ENCODE measurements at regions not wholly inside any gene's neighbourhood (a gene's known extent, or its start where the extent isn't known, plus 50 kb on each side); places are given as distances from the start of the nearest gene placed in this dataset.

DNA sequence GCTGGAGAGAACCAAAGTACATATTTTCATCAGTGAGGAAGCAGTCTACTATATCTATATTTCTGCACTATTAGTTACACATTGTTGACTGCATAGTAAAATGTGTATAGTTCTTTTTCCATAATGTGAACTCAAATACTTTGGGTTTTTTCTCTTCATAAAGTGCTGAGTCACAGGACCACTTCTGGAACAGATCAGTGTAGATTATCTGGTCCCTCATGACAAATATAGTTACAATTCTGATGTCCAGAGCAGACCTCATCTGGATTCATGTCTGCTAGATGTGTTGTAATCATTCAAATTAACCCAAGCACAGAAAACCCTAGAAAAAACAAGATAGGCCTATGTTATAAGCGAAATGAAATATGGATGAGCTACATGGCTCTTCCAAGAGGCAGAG lies 171.4 kb downstream of the SUCLA2 start:
- TF ChIP-seq, protein P1, sequence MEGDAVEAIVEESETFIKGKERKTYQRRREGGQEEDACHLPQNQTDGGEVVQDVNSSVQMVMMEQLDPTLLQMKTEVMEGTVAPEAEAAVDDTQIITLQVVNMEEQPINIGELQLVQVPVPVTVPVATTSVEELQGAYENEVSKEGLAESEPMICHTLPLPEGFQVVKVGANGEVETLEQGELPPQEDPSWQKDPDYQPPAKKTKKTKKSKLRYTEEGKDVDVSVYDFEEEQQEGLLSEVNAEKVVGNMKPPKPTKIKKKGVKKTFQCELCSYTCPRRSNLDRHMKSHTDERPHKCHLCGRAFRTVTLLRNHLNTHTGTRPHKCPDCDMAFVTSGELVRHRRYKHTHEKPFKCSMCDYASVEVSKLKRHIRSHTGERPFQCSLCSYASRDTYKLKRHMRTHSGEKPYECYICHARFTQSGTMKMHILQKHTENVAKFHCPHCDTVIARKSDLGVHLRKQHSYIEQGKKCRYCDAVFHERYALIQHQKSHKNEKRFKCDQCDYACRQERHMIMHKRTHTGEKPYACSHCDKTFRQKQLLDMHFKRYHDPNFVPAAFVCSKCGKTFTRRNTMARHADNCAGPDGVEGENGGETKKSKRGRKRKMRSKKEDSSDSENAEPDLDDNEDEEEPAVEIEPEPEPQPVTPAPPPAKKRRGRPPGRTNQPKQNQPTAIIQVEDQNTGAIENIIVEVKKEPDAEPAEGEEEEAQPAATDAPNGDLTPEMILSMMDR (IDR thresholded peaks at IDR 0.05), result no peak
- no peak for TF ChIP-seq POLR2A (IDR thresholded peaks at IDR 0.05)
